NCI-H2196 treated with DMSO at 0.1 percent for 48 hours (cell line): ENCODE measurements at regions not wholly inside any gene's neighbourhood (a gene's known extent, or its start where the extent isn't known, plus 50 kb on each side); places are given as distances from the start of the nearest gene placed in this dataset.
"Not testable (repeated sequence)": the region's sequence is repeated elsewhere in the genome, so short reads cannot be mapped to it uniquely, and the experiment has no call there.

Experiments
- DNase-seq: peaks from one replicate; lab custom pipeline; 2025; ENCODE audit not compliant: unreplicated experiment; lab: John Stamatoyannopoulos, UW

DNA sequence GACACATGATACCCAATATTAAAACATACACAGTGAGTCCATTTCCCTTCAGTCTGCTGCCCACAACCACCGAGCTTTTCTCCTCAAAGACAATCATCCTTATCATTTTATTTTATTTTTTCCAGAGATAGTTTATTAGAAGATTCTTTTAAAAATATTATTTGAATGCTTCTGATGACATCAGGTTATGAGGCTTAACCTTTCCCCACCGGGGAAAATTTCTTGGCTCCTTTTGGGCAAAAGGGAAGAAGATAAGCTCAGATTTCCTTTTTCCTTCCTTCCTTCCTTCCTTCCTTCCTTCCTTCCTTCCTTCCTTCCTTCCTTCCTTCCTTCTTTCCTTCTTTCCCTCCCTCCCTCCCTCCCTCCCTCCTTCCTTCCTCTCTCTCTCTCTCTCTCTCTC is 149.5 kb upstream of the CITED2 start:
- no peak for DNase-seq

DNA sequence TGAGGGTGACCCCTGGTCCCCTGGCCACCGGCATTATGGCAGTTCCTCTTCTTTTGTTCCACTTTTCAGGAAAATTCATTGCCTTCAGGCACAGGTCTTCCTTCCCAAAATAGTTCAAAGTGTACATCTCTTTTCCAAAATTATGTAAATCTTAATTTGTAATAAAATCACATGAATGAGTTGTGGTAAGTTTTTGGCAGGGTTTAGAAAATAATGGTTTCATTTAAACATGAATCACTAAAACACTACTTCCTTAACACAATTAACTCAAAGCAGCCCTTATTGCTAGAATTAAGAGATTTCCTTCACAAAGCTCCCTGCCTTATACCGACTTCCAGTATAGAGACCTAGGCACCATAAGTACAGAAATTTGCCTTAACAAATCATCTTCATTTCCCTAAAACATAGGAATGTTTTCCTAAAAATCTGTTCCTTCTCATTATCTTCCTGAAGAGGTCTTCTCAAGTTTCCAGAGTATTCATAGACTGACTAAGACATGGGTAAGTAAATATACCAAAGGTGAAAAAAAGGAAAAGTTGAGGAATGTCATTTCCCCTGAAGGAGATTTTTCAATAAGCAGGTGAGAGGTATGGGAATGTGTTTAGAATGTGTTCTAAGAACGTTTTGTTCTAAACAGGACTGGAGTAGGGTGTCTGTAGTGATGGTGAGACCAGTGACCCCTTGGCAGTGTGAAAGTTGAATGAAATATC is 148.2 kb upstream of the CITED2 start:
- no peak for DNase-seq

DNA sequence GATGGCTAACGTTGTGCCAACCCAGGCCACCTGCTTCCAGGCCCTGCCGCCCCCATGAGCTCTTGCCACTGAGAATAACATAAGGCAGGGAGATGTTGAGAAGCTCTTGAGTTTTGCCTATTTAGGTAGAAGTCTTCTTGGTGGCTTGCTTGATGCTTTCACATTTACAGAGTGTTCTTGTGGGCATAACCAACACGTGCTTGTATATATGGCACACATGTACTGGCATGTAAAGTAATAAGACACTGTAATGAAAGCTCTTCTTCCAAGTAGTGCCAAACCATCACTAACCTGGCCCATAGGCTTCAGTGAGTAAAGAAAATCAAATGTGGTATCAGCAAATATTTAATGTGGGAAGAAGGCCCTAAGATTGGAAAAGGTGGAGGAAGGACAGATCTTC is 146.9 kb upstream of the CITED2 start:
- DNase-seq = no peak

DNA sequence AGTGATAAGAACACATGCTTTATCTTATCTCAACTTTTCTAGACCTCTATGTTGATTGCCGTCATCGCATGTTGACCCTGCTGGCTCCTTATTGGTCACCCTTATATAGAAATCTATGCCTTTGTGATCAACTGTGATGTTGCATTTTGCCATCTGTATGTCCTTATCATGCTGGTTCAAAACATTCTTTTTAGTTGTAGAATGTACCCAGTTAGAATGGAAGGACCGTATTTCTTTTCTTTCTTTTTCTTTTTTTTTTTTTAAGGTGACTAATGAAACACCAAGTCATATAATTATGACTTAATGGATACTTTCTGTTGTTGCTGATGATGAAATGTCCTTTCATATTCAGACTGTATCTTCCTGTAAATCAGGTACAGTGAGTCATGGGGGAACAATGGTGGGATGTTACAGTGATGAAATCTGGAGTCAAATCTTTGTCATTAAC is 145.9 kb upstream of the CITED2 start:
- no peak for DNase-seq

DNA sequence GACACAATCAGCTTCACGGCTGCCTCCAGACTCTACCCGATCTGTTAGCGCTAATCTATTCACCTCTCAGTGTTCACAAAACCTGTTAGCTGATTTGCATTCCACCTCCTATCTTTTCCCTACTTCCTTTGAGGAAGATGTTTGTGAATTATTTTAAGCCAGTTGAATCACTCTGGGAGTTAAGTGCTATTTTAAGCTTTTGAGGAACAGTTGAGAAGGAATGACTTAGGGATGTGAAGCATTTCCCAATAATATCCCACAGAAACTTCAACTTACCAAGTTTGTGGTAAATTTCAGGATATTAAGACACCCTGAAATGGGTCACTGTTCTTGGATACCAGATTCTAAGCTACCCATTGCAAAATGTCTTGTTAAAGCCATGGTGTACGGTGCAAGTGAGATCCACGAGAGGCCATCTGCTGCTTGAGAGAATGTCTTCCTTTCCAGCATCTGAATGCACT is 145.2 kb upstream of the CITED2 start:
- no peak for DNase-seq

DNA sequence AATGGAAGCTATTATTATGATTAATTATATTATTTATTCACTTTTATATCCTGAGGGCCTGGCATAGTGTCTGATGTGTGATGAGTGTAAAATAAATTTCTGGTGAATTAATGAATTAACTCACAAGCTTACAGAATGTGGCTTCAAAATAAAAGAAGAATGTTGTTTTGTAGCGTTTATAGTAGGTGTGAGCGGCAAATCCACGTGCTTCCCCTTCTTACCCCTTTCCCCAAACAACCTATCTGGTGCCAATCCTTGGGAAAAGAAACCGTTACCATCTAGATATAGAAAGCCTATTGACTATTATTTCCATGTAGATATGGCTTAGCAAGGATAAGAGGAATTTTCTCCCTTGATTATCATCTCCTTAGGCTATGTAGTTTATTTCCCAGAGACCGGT is 144.6 kb upstream of the CITED2 start:
- DNase-seq = no peak

DNA sequence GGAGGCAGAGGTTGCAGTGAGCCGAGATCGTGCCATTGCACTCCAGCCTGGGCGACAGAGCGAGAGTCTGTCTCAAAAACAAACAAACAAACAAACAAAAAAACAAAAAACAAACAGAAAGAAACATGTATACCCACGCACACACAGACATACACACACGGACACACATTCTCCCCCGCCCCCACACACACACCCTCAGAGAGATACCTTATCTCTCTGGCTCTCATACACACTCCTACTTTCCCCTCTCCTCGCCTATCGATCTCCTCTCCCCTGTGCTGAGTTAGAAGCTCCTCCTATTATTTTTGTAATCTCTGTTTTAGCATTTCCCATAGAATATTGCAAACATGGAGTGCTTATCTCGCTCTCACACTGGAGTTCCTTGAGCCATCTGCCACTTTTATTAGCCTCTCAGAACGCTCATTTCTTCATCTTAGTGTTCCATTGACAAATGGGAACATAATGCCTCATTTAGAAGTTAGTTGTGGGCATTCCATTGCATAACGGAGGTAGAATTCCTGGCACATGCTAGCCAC is 144.2 kb upstream of the CITED2 start:
- no peak for DNase-seq

DNA sequence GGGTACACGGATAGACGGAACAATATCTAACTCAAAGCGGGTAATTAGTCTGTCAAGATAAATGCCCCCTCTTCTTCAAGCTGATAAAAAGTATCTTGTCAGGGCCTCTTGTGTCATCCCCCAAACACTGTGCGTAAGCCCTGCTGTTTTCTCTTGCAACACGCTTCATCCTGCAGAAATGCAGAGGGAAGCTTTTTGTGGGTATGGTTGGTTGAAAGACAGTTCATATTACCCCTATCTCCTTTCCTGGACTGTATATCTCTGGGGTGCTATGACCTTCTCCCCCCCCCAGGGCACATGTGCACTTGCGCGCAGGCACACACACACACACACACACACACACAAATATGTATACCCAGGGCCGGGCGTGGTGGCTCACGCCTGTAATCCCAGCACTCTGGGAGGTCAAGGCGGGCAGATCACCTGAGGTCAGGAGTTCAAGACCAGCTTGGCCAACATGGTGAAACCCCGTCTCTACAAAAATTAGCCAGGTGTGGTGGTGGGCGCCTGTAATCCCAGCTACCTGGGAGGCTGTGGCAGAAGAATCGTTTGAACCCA is 143.6 kb upstream of the CITED2 start:
- DNase-seq = not testable (repeated sequence)

DNA sequence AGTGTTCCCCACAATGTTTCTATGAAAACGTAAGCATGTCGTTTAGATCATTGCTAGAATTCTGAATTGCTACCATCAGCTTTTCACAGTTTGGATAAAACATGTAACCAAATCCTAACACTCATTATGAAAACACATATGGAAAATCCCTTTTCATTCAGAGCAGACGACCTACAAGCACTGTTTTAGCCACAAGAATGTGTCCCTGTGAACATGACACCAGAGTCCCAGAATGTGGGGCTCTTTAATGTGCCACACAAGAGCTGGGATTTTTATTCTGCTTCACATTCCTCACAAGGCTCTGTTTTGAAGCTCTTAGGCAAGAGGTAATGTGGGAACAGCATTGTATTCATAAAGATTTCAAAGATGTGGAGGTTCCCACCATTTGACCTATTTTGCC is 141.1 kb upstream of the CITED2 start:
- no peak for DNase-seq

DNA sequence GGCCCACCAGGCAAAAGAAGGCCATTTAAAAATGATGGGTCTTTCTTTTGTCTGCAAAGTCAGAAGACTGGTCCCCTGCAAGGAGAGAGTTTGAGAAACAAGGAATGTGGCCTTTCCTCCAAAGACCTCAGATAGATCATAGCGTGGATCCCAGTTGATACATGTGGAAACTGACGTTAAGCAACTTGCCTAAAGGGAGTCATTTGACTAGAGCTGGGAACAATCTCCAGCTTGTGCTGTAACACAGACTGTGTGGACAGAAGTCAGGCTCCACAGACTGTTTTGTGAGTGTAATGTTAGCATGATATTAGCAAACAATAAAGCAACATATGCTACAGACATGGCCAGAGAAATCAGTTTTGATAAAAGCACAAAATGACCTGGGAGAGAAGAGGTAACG is 140.4 kb upstream of the CITED2 start:
- DNase-seq = no peak

DNA sequence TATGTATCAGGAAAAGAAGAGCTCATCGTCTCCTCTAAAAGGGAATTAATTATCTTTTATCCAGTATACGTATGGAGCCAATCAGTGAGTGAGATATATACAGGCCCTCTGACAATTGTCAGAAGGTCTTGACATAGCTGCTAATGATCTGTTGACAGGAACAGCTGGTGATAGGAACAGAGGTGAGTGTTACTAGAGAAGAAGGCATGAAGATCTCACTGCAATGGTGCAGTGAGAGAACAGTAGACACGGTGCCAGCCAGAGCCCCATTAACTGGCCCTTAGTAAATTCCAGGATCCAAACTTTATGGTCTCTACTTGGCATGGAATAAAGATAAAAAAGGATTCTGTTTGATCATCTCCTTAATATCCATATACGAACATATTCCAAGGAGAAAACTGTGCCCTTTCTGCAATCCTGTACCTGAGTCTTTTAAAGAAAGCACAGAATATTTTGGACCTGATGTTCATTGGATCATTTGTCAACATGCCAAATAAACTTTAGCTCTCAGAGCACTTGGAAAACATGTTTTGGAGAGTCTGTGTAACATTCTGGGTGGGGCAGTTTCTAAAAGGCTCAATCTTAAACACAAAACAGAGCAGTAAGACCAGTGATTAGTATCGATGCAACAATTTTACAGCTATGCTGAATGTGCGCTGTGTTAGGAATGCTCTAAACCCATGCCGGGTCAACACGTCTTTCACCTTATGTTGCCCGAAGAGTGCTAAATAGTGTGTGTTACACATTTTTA is 135.8 kb upstream of the CITED2 start:
- no peak for DNase-seq

DNA sequence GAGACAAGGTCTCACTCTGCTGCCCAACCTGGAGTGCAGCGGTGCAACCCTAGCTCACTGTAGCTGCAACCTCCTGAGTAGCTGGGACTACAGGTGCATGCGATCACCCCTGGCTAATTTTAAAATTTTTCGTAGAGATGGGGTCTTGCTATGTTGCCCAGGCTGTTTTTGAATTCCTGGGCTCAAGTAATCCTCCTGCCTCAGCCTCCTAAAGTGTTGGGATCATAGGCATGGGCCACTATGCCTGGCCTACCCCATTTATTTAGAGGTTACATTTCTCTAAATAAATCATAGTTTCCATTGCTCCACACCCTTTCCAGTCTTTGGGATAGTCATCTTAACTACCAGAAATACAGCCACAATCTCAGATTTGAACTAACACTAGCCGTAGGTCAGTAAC is 134.7 kb upstream of the CITED2 start:
- no peak for DNase-seq

DNA sequence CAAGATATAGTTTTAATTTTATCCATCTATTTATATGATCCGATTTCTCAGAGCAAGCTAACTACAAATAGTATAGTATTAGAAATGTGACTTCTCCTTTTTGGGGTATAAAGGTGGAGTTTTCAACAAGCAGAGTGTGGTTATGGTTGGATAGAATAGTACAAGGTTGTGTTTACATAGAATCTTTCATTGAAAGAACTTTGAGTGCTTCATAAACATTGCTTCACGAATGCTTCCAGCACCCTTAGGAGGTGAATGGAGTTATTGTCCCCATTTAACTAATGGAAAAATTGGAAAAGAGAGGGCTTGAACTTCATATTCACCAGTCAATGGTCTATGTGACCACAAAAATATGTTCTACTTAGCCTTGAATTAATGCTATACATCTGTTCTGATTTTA is 134.1 kb upstream of the CITED2 start:
- no peak for DNase-seq

DNA sequence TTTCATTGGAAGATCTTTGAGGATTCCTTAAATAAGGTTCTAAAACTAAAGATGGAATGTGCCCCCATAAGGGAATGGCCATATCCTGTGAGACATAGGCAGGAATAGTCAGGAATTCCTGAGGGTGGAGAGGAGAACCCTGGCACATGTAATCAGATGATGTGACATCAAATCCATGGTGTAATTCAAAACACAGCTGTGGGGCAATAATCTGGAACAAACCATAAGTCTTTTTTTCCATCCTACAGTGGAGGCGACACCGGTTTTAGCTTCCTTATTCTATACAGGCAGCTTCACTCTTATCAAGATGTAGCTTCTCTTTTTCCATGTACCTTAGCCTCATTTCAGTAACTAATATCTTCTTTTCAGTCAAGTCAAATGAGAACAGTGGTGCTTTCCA is 133.6 kb upstream of the CITED2 start:
- DNase-seq = no peak

DNA sequence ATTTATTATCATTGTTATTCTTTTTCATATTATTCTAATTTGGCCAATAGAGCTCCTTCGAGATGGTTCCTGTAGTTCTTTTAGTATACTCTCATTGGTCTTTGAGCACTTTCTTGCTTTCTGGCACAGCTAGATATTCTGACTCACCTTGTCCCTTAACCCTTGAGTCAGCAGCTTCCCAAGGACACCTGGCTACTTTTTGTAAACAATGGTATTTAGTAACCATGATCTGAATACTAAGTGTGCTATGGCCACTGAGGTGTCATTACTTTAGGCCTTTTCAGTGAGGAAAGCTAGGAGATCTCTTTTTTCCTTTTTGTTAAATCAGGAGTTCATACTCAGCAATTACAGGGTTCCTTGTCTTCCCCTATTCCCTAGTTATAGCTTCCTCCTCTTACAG is 126.5 kb upstream of the CITED2 start:
- DNase-seq = no peak

DNA sequence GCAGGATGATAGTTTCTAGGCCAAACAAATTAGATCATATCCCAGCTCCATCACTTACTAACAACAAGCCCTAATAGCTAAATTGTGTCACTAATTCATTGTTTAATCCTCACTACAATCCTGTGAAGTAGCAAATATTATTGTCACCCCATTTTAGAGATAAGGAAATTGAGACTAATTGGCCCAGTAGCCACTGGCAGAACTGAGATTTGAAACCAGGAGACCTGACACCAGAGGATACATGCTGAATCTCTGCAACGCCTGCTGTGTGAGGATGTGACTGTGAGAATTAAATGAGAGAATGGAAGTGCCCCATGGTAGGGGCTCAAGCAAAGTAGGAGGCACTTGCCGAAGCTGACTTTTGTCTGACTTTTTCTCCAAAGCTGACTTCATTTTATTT is 124.3 kb upstream of the CITED2 start:
- no peak for DNase-seq

DNA sequence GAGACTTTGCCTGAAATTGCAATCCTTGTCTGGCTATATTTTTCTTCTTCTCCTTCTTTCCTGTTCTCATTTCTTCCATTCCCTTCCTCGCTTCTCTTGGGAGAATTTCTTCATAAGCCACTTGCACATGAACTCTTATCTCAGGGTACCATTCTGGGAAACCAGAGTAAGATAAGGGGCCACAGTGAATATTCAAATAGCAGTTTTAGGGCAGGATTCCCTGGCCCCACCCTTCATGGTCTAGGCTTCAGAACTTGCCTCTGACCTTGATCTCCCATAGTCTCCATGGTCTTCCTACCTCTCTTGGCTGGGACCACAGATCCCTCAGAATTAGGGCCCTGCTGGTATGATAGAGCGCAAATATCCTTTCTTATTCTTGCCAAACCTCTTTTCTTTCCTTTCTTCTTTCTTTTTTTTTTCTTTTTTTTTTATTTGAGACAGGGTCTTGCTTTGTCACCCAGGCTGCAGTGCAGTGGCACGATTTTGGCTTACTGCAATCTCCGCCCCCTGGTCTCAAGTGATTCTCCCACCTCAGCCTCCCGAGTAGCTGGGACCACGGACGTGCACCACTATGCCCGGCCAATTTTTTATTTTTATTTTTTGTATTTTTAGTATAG is 123.0 kb upstream of the CITED2 start:
- no peak for DNase-seq

DNA sequence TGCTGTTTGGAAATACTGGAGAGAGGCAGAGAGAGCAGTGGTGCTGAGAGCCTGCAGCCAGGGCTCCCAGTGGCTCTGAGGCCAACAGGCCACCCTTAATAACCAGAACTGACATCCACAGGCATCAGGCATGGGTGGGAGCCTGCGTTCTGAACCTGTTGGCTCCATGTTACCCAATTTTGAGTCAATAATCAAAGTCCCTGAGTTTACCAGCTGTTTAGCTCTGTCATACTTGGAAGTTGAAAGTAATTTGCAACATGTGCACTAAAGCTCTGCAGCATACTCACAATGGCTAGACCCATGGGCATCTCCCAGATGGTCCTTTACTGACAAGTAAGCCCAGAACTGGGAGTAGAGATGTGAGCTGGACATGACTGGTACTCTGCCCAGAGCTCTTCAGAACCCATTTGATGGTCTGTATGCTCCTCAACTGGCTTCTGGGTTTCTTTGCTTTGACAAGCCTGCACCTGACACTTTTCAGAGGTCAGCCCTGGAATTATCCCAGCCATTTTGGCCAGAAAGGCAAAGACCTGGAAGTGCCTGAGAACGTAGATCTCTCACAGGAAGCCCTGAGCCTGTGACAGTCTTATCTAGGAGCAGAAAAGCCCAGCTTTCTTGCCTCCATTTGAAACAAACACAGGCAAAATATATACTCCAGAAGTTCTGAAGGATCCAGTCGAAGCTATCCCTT is 122.4 kb upstream of the CITED2 start:
- DNase-seq = no peak

DNA sequence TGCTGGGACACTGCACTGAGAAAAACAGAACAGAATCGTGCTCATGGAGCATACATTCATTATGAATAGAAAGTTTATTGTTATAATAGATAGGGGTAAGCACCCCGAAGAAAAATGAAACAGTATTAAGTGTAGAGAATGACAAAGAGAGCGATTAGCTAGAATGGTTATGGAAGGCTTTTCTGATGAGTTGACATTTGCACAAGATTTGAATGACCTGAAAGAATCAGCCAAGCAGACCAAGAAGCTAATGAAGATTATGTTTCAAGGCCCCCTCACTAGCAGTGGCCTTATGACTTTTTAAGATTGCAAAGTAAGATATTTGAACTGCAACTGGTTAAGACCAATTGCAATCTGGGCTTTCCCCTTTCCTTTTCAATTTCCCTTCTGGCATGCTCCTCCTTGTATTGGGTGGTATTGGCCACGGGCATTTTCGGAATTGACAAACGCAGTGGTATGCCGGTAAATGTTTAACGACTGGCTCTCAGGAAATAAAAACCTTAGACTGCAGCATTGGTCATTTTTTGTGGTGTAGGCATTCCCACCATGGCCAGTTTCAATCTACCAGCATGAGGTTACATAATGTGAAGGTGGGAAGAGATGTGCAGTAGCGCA is 120.0 kb upstream of the CITED2 start:
- DNase-seq = no peak

DNA sequence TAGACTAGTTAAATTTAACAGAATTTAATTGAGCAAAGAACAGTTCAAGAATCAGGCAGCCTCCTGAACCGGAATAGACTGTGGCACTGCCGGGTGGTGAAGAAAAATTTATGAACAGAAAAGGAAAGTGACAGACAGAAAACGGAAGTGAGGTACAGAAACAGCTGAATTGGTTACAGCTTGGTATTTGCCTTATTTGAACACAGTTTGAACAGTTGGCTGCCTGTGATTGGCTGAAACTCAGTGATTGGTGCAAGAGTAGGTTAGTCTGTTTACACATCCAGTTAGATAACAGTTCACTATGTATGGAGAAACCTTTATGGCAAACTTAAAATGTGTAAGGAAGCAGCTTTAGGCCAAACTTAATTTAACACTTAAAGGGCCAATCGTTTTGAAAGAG is 116.0 kb upstream of the CITED2 start:
- no peak for DNase-seq

DNA sequence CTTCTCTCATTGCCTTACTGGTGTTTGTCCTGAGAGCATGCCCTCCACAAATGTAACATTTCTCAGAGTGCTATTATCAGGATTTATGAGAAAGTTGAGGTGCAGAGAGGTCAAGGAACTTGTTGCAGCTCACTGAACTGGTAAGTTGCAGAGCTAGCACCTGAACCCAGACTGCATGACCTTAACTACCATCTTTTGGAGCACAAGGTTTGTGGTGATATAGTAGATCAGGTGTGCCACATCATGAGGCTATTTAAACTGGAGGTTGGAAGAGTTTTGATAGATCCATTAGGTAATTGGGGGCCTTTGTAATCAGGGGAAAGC is 112.0 kb upstream of the CITED2 start:
- no peak for DNase-seq
